Astrocyte (in vitro differentiated cells and primary cell): ENCODE measurements at regions not wholly inside any gene's neighbourhood (a gene's known extent, or its start where the extent isn't known, plus 50 kb on each side); places are given as distances from the start of the nearest gene placed in this dataset.

Source experiments
- EZH2 ChIP-seq: IDR thresholded peaks from 2 replicates; pipeline ENCODE4 v1.6.1; 2012; ENCODE audit warnings: mild to moderate bottlenecking, low read length, inconsistent platforms; ENCODE audit not compliant: insufficient read depth
- TF ChIP-seq, protein P1 (sequence below): IDR thresholded peaks from 2 replicates; pipeline ENCODE4 v1.5.1; 2011; ENCODE audit warnings: low read depth, mild to moderate bottlenecking, inconsistent platforms, low read length, moderate library complexity; ENCODE audit not compliant: insufficient read depth

DNA sequence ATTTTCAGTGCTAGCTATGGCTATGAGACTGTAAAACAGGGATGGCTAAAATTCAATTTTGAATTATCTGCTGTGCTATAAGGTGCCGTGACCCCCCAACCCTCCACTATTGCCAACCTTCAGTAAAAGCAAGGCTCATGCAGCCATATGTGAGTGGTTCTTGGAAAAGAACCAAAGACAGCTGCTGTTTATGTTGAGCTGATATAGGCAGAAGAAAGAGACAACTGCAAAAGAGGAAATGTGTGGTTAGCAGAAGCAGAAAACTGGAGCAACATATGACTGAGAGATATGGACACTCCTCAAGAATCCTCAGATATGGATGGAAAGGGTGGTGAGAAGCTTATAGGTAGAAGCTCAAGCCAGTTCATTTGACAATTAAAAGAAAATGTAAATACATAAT, 200.3 kb downstream of the TLE1 start:
- TF ChIP-seq, protein P1, sequence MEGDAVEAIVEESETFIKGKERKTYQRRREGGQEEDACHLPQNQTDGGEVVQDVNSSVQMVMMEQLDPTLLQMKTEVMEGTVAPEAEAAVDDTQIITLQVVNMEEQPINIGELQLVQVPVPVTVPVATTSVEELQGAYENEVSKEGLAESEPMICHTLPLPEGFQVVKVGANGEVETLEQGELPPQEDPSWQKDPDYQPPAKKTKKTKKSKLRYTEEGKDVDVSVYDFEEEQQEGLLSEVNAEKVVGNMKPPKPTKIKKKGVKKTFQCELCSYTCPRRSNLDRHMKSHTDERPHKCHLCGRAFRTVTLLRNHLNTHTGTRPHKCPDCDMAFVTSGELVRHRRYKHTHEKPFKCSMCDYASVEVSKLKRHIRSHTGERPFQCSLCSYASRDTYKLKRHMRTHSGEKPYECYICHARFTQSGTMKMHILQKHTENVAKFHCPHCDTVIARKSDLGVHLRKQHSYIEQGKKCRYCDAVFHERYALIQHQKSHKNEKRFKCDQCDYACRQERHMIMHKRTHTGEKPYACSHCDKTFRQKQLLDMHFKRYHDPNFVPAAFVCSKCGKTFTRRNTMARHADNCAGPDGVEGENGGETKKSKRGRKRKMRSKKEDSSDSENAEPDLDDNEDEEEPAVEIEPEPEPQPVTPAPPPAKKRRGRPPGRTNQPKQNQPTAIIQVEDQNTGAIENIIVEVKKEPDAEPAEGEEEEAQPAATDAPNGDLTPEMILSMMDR: no peak
- TF ChIP-seq EZH2: no peak
